ENCODE measurements at regions not wholly inside any gene's neighbourhood (a gene's known extent, or its start where the extent isn't known, plus 50 kb on each side); places are given as distances from the start of the nearest gene placed in this dataset.

DNA sequence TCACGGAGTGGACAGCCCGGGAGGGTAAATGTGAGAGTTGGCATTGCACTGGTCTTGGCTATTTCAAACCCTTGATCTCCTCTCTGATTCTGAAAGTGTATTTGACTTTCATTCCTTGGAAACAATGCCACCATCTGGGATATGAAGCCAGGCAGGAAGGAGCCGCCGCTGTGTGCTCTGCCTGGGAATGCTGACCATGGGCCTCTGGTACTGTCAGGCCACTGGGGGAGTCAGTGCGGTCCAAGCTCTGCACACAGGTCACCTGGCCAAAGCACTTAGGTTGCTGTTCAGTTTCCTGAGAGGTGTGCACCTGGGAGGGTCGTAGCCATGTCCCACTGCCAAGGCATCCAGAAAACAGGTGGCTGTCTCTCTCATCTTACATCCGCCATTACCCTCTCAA, 68.5 kb upstream of the SHH start:
- no peak overlapping the region for H3K4me3 Mint-ChIP-seq
- CTCF ChIA-PET, result no interaction called here
- H3K36me3 Mint-ChIP-seq (ENCODE audit: low read depth), result no peaks in the 10 kb centered on the region
- intact Hi-C loops (cut with micrococcal nuclease), result no loop called here
- no peak for DNase-seq
- no peaks in the 10 kb centered on the region for H3K27me3 Mint-ChIP-seq (ENCODE audit: low read depth)
- H3K27ac Mint-ChIP-seq, result no peak overlapping the region
- H3K4me1 Mint-ChIP-seq (ENCODE audit: low read depth), result no peaks in the 10 kb centered on the region
- H3K9me3 Mint-ChIP-seq, result no peaks in the 10 kb centered on the region

- DNase-seq, result no peak
- Mint-ChIP-seq H3K27ac (no peak overlapping the region), H3K9me3 (no peaks in the 10 kb centered on the region), H3K4me1 (ENCODE audit: low read depth) (no peaks in the 10 kb centered on the region), H3K36me3 (ENCODE audit: low read depth) (no peaks in the 10 kb centered on the region), H3K4me3 (no peak overlapping the region), H3K27me3 (ENCODE audit: low read depth) (no peaks in the 10 kb centered on the region)
- CTCF ChIA-PET, result no interaction called here
- intact Hi-C loops (cut with micrococcal nuclease), result no loop called here
Measured at GRCh38 chr7:155879592-155879991, 67.3 kb upstream of the SHH start.

DNA sequence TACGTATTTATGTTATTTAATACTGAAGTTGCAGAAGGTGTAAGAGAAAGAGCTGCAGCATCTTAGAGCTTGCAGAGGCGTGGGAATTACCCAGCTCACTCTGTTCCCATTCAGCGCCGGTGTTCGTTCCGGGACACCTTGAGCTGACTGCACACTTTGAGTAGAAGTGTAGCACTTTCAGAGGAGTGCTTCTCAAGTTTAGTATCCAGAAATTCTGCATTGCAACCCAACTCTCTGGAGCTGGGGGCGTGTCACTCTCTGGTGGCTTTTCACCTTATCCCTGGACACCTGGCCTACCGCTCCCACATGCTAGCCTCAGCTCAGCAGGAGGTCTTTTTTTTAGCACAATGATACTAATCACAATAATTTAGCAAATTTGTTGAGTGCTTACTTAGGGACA, 66.4 kb upstream of the SHH start:
- Mint-ChIP-seq H3K27me3 (ENCODE audit: low read depth) (peaks cover 2% of the 10 kb centered on the region), H3K9me3 (no peaks in the 10 kb centered on the region), H3K36me3 (ENCODE audit: low read depth) (no peaks in the 10 kb centered on the region), H3K4me3 (no peak overlapping the region), H3K27ac (no peak overlapping the region), H3K4me1 (ENCODE audit: low read depth) (no peaks in the 10 kb centered on the region)
- intact Hi-C loops (cut with micrococcal nuclease), result no loop called here
- no peak for DNase-seq
- CTCF ChIA-PET, result no interaction called here

GRCh38 chr7:155878250-155878649, 66.0 kb upstream of the SHH start:
- no peak overlapping the region for H3K27ac Mint-ChIP-seq
- no peaks in the 10 kb centered on the region for H3K9me3 Mint-ChIP-seq
- no peak for DNase-seq
- no peaks in the 10 kb centered on the region for H3K36me3 Mint-ChIP-seq (ENCODE audit: low read depth)
- intact Hi-C loops (cut with micrococcal nuclease), result no loop called here
- CTCF ChIA-PET, result no interaction called here
- H3K27me3 Mint-ChIP-seq (ENCODE audit: low read depth), result peaks cover 3% of the 10 kb centered on the region
- no peak overlapping the region for H3K4me3 Mint-ChIP-seq
- no peaks in the 10 kb centered on the region for H3K4me1 Mint-ChIP-seq (ENCODE audit: low read depth)

GRCh38 chr7:155877167-155877566, 64.9 kb upstream of the SHH start:
- CTCF ChIA-PET, result interaction anchor here (0.6 kb wide), 1 partner anchor 195 kb away, joined by 3 read pairs; no protein-coding TSS in a partner anchor
- Mint-ChIP-seq H3K4me1 (ENCODE audit: low read depth) (no peaks in the 10 kb centered on the region), H3K27ac (no peak overlapping the region), H3K9me3 (no peaks in the 10 kb centered on the region), H3K4me3 (no peak overlapping the region), H3K36me3 (ENCODE audit: low read depth) (no peaks in the 10 kb centered on the region), H3K27me3 (ENCODE audit: low read depth) (peaks cover 3% of the 10 kb centered on the region)
- no peak for DNase-seq
- intact Hi-C loops (cut with micrococcal nuclease), result no loop called here

- Mint-ChIP-seq H3K27ac (no peak overlapping the region), H3K4me3 (no peak overlapping the region), H3K4me1 (ENCODE audit: low read depth) (no peaks in the 10 kb centered on the region), H3K9me3 (no peaks in the 10 kb centered on the region), H3K36me3 (ENCODE audit: low read depth) (no peaks in the 10 kb centered on the region), H3K27me3 (ENCODE audit: low read depth) (peaks cover 3% of the 10 kb centered on the region)
- no peak for DNase-seq
- CTCF ChIA-PET, result no interaction called here
- intact Hi-C loops (cut with micrococcal nuclease), result no loop called here
Measured at GRCh38 chr7:155874411-155874810, 62.1 kb upstream of the SHH start.

DNA sequence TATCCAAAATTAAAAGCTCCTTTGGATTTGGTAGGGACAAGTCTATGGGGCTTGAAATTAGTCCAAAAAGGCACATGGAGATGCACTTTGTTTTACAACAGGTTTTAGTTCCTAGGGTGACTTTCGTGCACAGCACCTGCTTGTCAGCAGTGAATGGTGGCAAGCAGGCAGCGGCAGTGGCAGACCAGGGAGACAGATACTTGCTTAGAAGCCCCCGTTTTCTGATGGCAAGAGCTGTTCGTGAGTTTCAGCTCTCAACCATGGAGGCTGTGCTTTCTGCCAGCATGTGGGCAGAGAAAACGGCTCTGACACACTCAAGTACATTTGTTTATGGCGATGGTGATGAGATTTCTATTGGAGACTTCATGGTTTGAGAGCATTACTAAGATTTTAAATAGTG, 61.7 kb upstream of the SHH start:
- Mint-ChIP-seq H3K27me3 (ENCODE audit: low read depth) (peaks cover 3% of the 10 kb centered on the region), H3K9me3 (no peaks in the 10 kb centered on the region), H3K36me3 (ENCODE audit: low read depth) (no peaks in the 10 kb centered on the region), H3K4me1 (ENCODE audit: low read depth) (no peaks in the 10 kb centered on the region), H3K4me3 (no peak overlapping the region), H3K27ac (no peak overlapping the region)
- no peak for DNase-seq
- intact Hi-C loops (cut with micrococcal nuclease), result no loop called here
- CTCF ChIA-PET, result no interaction called here

GRCh38 chr7:155872678-155873369, 60.6 kb upstream of the SHH start:
- no peak overlapping the region for H3K4me3 Mint-ChIP-seq
- CTCF ChIA-PET, result no interaction called here
- H3K27ac Mint-ChIP-seq, result no peak overlapping the region
- H3K4me1 Mint-ChIP-seq (ENCODE audit: low read depth), result no peaks in the 10 kb centered on the region
- no peaks in the 10 kb centered on the region for H3K36me3 Mint-ChIP-seq (ENCODE audit: low read depth)
- no peaks in the 10 kb centered on the region for H3K9me3 Mint-ChIP-seq
- peaks cover 3% of the 10 kb centered on the region for H3K27me3 Mint-ChIP-seq (ENCODE audit: low read depth)
- intact Hi-C loops (cut with micrococcal nuclease), result no loop called here
- DNase-seq, result no peak

- CTCF ChIA-PET, result no interaction called here
- H3K36me3 Mint-ChIP-seq (ENCODE audit: low read depth), result no peaks in the 10 kb centered on the region
- no peak for DNase-seq
Measured at GRCh38 chr7:155871211-155871610, 58.9 kb upstream of the SHH start.

DNA sequence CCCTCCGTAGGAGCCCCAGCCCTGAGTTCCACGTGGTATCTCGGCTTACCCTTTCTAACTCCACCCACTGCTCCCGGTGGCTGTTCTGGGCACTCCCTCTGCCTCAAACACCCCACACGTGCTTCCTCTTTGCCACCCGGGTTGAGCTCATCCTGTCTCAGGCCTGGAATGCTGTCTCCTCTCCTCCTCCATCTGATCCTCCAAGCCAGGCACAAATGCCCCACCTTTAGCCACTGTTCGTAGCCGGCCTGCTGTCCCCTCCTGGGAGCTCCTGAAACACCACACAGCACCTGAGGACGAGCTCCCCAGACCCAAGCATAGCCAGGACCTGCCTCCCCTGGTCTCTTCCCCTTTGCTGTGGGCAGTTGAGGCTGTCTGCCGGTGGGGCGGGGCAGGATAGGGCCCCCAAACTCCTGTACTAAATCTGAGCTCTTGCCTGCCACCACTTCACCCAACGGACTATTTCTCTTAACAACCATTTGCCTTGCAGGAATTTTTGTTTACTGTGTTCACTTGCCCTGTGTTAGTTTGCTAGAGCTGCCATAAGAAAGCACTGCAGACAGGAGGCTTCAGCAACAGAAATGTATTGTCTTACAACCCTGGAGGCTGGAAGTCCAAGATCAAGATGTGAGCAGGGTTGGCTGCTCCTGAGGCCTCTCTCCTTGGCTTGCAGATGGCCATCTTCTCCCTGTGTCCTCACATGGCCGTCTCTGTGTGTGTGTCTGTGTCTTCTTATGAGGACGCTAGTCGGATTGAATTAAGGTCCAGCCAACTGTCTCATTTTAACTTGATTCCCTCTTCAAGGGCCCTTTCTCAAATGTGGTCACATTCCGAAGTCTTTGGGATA, 58.3 kb upstream of the SHH start:
- intact Hi-C loops (cut with micrococcal nuclease), result no loop called here
- Mint-ChIP-seq H3K27ac (no peak overlapping the region), H3K9me3 (no peaks in the 10 kb centered on the region), H3K4me1 (ENCODE audit: low read depth) (no peaks in the 10 kb centered on the region), H3K27me3 (ENCODE audit: low read depth) (peaks cover 9% of the 10 kb centered on the region), H3K4me3 (no peak overlapping the region), H3K36me3 (ENCODE audit: low read depth) (no peaks in the 10 kb centered on the region)
- no peak for DNase-seq
- CTCF ChIA-PET, result no interaction called here

More at GRCh38 chr7:155871211-155871610, 58.9 kb upstream of the SHH start:
- Mint-ChIP-seq H3K27me3 (ENCODE audit: low read depth) (peaks cover 3% of the 10 kb centered on the region), H3K27ac (no peak overlapping the region), H3K9me3 (no peaks in the 10 kb centered on the region), H3K4me1 (ENCODE audit: low read depth) (no peaks in the 10 kb centered on the region), H3K4me3 (no peak overlapping the region)
- intact Hi-C loops (cut with micrococcal nuclease), result no loop called here

- H3K27me3 Mint-ChIP-seq (ENCODE audit: low read depth), result peaks cover 13% of the 10 kb centered on the region
- intact Hi-C loops (cut with micrococcal nuclease), result no loop called here
- no peaks in the 10 kb centered on the region for H3K4me1 Mint-ChIP-seq (ENCODE audit: low read depth)
- H3K9me3 Mint-ChIP-seq, result no peaks in the 10 kb centered on the region
- CTCF ChIA-PET, result no interaction called here
- H3K27ac Mint-ChIP-seq, result no peak overlapping the region
- DNase-seq, result no peak
- H3K4me3 Mint-ChIP-seq, result no peak overlapping the region
- no peaks in the 10 kb centered on the region for H3K36me3 Mint-ChIP-seq (ENCODE audit: low read depth)
Measured at GRCh38 chr7:155869784-155870076, 57.5 kb upstream of the SHH start.

DNA sequence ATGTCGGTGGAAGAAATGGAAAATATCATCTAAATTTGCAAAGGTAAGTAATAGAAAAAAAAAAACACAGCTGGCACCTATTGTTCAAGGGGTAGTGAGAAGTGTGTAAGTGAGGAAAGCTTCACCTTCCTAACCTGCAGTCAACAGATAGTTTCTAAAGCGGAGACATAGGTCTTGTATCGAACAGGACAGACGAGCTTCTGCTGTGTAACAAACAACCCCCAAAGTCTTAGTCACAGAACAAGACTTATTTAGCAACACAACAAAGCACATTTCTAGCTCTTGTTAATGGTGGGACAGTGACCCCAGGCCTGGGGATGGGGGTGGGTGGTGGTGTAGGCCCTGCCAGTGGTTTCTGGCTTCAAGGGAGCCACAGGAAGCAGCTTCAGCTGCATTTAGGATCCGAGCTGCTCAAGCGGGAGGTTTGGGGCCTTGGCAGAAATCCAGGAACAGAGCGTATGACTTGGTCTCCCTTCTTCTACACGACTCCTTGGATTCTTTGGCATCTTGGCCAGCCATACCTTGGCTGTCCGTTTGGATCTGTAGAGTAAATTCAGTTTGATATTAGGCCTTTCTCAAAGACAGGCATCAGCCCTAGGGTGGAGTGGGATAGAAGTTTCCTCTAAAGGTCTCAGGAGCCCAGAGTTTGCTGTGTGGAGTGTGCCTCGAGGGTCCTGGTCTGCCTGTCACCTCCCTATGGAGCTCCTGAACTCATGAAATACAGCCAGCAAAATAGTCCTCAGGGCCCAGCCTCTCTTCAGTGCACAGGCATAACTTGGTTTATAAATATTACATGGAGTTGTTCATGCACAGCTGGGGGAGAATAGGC, 56.9 kb upstream of the SHH start:
- CTCF ChIA-PET, result no interaction called here
- H3K4me3 Mint-ChIP-seq, result no peak overlapping the region
- no peaks in the 10 kb centered on the region for H3K4me1 Mint-ChIP-seq (ENCODE audit: low read depth)
- no peaks in the 10 kb centered on the region for H3K9me3 Mint-ChIP-seq
- no peak overlapping the region for H3K27ac Mint-ChIP-seq
- peaks cover 15% of the 10 kb centered on the region for H3K27me3 Mint-ChIP-seq (ENCODE audit: low read depth)
- H3K36me3 Mint-ChIP-seq (ENCODE audit: low read depth), result no peaks in the 10 kb centered on the region
- DNase-seq, result no peak
- intact Hi-C loops (cut with micrococcal nuclease), result no loop called here

Measured in activated naive CD4-positive, alpha-beta T cell treated with anti-CD3 and anti-CD28 coated beads for 36 hours (primary cell).